GM18499 (cell line): ENCODE measurements at regions not wholly inside any gene's neighbourhood (a gene's known extent, or its start where the extent isn't known, plus 50 kb on each side); places are given as distances from the start of the nearest gene placed in this dataset.

ENCODE experiments used
- ATAC-seq: cut with Tn5 transposase; IDR thresholded peaks from one replicate; pipeline ENCODE4 v1.9.1; 2021; ENCODE audit warnings: moderate number of reproducible peaks; ENCODE audit not compliant: insufficient read depth, unreplicated experiment

DNA sequence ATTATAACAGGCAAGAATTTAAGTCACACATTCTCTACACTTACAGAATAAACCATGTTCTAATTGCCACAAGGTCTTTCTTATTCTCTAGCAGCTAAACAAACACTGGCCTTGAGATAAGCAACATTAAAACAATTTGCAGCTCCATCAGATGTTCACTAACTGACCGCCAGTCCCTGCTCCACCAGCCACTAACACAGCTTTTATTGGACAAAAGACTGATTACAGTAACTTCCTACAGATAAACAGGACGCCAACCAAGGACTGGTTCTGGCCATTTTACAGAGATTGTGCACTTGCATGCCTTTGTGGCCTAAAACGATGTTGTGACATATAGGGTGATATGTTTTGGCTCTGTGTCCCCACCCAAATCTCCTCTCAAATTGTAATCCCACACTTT is 388.9 kb upstream of the LRRC4C start:
- ATAC-seq: no peak

DNA sequence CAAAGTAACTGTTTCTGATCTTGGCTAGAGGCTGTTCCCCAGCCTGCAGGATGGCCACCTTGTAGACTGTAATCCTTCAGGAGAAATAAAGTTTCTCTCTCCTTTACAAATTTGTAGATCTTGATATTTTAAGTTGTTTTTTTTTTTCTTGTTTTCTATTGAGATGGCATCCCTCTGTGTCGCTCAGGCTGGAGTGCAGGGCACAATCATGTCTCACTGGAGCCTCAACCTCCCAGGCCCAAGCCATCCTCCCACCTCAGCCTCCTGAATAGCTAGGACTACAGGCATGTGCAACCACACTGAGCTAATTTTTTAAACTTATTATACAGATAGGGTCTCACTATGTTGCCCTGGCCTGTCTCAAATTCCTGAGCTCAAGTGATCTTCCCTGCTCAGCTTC is 389.8 kb upstream of the LRRC4C start:
- no peak for ATAC-seq

DNA sequence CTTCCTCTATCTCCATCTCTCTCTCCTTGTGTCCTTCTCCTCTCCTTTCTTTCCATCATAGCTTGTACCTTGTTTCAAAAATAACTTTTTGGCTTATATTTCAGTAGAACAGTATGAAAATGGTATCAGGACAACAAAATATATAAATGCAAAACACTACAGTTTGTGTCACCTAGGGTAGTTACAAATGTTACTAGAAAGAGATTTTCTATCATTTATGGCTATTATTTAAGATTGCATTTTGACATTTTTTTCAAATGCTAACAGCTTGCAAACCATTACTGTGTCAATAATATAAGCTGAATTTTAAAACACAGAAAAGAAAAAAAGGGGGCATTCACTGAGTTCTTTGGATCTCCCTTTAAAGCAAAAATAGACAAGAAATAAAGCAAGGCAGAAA is 392.3 kb upstream of the LRRC4C start:
- ATAC-seq: no peak

DNA sequence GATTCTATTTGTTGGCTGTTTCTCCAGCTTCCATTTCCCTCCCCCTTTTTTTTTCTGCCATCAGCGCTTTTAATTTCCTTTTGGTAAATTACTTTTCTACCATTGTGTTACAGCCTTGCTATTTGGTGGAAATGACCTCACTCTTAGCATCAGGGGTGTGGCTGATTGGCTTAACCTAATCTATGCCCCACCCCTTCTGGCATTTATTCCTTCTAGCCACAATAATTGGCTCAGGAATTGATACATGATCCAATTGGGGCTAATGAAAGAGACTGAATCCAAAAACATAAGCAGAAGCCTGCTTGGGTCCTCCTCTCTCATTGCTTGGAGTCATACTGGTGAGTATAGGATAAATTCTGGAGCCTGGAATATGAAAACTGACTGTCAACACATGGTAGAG is 402.4 kb upstream of the LRRC4C start:
- ATAC-seq: no peak

DNA sequence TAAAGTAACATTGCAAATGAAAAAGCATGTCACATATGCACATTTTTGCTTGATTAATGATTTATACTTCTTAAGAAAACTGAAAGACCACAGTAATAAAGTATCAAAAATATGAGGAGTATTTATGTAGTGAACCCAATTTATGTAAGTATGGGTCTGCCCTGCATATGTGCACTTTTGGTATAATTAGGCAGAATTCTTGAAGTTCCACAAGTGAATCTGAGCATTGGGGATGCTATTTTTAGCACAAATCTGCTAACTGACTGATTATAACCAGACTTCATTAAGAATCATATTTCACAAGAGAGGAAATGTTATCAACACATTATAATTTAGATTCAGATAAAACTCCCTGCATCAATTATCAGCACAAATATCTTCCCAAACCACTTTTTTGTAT is 407.1 kb upstream of the LRRC4C start:
- ATAC-seq: no peak

DNA sequence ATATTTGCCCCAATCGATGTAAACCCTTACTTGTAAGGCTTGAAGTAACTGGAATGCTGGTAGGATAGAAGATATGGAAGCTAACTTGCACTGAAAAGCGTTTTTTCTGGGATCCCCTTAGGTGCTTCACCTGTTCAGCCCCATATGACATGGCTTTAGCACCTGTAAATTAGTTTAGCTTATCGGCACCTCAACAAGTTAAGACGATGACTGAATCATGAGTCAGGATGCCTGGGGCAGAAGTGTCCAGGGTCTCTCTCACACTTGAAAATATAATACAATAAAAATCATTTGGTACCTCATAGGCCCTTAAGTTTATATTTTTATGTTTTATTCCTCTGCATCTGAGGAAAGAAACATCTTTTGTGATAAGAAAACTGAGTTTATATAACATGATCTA is 409.2 kb upstream of the LRRC4C start:
- no peak for ATAC-seq

DNA sequence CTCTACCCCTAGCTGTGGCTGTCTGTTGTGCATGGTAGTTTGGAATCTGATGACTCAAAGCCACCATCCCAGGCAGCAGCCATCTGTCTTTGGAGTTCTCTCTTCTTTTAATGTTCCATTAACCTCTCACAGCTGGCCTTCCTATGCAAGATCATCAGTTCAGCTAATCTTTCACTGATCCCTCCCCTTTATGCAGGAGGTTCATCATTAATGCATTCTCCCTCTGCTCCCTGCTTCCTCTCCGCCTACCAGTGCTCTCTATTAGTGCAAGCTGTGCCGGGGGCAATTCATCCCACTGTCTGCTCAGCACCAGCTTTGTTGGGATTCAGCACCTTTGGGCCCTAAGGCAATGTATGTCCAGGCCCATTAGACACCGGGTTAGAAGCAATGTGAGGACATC is 413.0 kb upstream of the LRRC4C start:
- no peak for ATAC-seq

DNA sequence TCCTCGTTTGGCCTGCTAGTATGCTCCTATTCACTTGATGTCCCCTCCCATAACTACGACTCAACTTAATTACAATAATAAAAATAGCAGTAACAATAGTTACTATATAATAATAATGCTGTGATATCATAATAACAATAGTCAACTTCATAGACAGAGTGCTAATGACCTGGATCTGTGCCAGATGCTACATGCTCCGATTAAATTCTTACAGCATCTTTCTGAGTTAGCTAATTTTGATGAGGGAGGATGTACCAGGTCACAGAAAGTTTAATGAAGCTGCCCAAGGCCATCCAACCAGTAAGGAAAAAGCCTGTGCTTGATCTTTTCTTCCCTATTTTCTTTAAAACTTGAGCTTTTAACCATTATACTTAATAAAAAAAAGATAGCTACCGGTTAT is 413.4 kb upstream of the LRRC4C start:
- no peak for ATAC-seq

DNA sequence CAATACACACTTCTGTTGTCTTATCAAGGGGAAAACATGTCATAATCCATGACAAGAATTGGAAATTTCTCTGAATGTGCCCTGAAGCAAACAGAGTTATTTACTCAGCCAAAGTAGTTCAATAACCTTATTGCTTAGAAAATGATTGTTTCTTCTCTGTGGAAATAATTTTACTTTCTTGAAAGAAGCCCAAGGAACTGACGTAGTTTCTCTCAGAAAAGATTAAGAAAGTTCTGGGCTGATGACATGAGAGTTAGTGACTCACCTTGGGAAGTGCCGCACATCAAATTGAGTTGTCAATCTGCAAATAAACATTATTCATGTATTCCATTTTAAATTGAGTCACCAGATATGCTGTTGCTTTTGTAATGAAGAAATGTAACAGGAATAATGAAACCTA is 418.6 kb upstream of the LRRC4C start:
- no peak for ATAC-seq

DNA sequence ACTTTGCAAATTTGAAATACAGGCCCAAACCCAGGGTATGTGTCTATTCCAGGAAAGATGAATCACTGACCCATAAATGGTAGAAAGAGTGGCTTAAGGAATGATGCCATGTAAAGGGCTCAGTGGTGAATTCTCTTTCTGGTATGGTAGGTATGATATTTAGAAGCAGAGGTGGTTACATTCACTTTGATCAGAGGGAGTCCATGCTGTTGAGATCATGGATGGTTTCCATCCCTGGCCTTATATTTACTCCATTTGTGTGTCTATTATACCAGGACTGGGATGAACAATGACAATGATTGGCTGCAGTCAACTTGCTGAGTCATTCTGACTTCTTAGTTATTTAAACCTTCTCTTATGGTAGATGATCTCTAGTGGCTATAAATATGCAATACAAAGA is 419.8 kb upstream of the LRRC4C start:
- no peak for ATAC-seq

DNA sequence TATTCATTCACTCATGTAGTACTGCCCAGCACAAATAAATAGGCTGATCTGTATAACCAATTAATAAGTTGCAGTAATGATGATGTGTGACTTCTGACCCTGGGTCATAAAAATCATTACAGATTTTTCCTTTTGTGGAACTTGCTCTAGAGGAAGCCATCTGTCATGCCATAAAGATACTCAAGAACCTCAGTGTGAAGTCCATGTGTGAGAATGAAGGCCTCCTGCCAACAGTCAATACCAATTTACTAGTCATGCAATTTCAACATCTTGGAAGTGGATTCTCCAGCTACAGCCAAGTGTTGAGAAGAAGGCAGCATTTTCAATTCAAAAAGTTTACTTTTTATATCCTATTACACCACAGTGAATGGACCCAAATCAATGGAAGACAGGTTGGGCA is 435.6 kb upstream of the LRRC4C start:
- ATAC-seq: no peak

DNA sequence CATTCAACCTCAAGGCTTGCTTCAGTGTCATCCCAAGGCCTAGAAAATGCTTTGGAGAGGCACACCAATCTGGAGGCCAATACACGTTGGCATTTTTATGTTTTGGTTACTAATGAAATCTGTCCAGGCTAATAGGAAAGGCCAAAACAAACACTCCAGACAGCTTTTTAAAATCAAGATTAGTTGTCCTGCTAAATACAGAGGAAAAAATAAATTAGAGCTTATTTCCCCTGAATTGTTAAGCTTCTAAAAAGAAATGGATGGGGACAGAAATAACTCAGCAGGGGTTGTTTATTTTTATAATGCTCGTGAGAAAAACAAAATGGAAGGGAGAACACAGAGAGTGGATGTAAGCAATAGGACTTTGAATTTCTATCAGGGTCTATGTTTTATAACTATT is 438.5 kb upstream of the LRRC4C start:
- ATAC-seq: no peak

DNA sequence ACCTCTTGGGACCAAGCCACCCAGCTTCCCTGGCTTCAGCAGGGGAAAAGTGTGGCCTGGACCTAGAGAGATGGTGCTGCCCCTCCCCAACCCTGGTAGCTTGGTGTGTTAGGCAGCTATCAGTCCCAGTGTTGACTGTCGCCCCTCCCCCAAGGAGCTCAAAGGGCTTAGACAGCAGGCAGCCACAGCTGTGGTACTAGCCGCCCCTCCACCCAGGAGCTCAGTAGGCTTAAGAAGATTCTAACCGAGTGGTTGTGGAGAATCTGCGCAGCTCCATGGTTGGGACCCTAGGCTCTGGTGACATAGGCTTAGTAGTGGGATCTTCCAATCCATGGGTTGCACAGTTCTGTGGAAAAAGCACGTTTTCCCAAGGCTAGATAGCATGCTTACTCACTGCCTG is 458.4 kb upstream of the LRRC4C start:
- no peak for ATAC-seq

DNA sequence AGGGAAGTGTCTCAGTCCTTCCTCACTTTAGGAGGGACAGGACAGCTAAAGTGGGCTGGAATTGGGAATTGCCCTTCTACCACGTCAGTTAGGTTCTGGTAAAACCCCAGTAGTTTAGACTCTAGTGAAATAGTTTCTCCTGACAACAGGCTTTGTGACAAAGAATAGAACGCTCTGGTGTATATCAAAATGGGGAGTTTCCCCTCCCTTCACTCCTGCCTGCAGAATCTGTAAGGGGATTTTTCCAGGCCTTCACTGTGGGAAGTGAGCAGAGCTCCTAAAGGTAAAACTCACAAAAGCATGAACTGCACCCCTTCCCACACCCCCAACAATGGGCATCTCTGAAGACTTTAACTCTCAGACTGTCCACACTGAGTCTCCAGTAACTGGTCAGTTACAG is 460.9 kb upstream of the LRRC4C start:
- no peak for ATAC-seq

DNA sequence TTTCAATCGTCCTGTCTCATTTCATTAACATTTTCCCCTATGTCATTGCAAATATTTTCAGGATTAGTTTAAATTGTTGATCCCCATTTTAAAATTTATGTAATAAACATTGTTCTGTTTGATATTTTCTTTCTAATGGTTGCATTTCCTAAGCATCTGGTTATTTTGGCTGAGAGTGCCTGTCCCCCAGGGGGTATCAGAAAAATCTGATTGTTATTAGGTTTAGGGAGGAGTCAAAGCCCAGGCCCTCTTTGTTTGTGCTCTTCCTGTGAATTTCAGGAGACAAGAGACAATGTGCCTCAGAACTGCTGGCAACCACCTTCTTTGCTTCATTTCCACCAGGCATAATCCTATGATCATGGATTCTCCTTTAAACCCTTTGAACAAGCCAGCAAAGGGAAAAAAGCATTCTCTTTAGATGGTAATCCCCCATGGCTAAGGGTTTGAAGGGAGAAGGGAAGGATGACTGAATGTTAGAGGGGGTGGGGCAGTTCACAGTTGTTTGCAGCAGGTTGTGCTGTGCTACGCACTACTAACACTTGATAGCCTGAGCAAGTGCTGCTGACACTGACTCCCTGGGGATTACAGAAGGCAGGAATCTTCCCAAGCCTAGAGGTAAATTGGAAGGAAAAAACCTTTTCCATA is 462.4 kb upstream of the LRRC4C start:
- no peak for ATAC-seq

DNA sequence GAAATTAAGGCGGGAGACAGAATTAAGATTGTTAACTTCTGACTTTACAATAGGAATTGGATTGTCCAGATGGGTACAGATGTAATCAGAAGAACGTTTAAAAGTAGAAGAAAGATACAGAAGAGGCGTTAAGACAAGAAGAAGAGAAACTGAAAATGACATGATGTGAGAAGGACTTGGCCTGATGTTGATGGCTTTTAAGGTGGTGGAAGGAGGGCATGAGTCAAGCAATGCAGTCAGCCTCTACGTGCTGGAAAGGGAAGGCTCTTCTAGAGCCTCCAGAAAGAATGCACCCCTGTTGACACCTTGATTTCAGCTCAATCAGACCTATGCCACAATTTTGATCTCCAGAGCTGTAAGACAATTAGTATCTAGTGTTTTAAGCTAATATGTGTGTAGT is 466.9 kb upstream of the LRRC4C start:
- ATAC-seq: no peak

DNA sequence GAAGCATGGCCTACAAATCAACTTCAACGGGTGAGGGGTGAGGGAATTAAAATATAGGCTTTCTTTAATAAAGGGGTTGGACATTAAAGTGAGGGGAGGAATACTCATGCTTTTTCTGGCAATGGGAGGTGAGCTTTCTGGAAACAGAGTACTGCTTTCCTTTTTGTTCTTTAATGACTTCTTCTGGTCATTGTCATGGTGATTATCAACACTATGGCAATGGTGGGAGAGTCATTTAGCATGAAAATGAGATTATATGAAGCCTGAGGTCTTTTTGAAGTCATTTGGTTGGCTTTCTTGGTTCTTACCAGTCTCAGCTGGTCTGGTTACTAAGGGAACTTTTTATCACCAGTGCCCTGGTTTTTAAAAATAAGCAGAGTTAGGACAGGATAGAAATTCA is 475.8 kb upstream of the LRRC4C start:
- no peak for ATAC-seq

DNA sequence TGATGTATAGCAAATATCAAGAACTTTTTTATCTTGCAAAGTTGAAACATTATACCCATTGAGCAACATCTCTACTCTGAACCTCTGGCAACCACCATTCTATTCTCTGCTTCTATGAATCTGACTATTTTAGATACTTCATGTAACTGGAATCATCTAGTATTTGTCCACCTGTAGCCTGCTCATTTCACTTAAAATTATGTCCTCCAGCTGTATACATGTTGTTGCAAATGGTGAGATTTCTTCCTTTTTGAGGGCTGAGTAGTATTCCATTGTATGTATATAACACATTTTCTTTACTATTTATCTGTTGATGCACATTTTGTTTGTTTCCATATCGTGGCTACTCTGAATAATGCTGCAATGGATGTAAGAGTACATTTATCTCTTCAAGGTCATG is 476.3 kb upstream of the LRRC4C start:
- no peak for ATAC-seq

DNA sequence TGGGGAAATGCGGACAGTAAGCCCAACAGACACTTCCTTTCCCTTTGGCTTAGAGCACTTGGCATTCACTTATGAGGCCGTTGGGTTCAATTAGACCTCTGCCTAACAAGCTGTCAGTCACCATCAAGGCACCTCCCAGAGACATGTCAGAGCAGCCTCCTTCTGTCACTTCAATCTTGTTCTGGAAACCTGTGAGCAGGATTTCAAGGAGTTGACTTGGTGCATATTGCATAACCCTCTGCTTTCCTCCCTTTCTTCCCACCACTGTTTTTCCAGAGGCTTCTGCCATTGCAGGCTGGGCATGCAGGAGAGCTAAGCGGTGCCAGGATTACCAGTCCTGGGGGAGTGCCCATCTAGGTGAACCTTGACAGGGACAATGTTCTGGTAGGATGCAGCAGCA is 484.2 kb upstream of the LRRC4C start:
- ATAC-seq: no peak

DNA sequence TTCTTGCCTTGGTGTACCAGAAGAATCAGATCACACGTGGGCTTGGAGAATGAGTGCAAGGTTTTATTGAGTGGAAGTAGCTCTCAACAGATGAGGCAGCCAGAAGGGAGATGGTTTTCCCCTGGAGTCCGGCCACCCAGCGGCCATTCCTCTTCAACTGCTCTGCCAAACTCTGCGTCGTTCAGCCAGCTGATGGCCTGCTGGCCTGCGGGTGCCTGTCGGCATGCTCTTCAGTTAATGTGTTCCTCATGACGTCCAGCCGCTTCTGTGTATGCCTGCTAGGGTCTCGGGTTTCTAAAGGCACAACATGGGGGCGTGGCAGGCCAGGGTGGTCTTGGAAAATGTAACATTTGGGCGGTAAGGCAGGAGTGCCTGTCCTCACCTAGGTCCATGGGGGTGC is 487.9 kb upstream of the LRRC4C start:
- ATAC-seq: no peak

DNA sequence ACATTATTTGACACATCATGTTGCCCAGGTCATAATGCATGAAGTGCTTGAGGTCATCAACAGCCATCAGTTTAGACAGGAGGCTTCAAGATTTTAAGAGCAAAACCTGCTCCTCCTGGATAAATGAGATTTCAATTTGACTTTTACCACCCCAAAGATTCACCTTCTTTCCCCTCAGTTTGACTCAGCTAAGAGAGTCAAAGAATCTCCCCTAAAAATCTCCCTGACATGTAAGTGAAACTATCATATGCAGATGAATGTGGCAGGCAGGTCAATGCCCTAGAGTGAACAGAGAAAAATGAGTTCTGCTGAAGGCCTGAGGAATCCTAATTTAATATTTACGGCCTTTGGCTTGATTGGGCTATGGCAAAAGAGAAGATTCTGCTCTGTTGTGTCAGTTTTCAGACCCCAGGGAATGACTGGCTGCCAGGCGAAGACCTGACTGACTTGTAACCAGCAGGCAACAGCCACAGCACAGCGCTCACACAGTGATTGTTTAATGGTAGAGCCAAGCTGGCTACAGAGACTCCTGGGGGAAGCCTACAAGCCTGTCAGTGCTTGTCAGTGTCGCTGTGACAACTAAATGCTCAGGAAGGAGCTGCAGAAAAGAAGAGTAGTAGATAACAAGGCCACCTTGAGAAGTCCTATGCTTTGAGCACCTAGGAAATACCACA is 491.2 kb upstream of the LRRC4C start:
- ATAC-seq: no peak

DNA sequence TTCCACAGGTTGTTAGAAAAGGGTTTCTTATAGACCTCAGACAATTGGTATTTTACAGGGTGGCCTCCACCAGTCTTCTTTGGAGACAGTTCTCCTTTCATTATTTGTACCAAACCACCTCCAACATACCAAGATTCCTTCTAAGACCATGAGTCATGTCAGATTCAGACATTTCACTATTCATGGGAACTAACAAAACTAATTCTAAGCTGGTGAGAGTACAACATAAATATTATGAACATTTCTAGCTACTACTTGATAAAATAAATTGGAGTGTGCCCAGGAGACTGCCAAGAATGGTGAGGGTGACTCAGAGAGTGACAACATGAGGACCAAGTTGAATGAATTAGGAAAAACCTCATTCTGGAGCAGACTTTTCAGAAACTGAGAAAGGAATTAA is 494.6 kb upstream of the LRRC4C start:
- ATAC-seq: no peak

DNA sequence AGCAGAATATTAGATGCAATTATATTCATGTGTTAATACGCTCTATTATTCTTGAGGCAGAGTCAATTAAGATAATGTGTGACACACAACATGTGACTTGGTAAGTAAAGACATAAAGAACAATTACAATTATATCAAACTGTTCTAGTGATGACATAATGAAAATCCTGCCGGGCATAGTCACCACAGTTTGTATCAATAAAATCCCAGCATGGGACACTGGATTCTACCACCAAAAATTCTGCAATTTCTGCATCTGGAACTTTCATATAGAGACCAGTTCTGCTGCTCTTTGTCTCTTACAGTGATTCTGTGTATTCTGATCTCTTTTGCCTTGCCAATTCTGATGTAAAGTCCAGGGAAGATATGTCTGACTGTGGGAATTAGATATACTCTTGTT is 495.6 kb upstream of the LRRC4C start:
- ATAC-seq: no peak
